A549 (cell line): ENCODE measurements at regions not wholly inside any gene's neighbourhood (a gene's known extent, or its start where the extent isn't known, plus 50 kb on each side); places are given as distances from the start of the nearest gene placed in this dataset.

Source experiments
- ATAC-seq, 2 experiments: fragments of 200-7000 bp in 1 of 2; fragments of >200 bp in 1 of 2; cut with Nextera tagmentation in 1 of 2; cut with Tn5 transposase in 1 of 2; 3 replicates each; pipeline versions ENCODE4 v1.8.0 to v1.9.1; 2018 to 2020; ENCODE audit warnings: mild to moderate bottlenecking in 1 of 2, moderate library complexity in 1 of 2
- CTCF ChIA-PET: fragments of 300-600 bp; sonication (Branson Sonifier 250); formaldehyde crosslinking; extraction: SDS; loops from one replicate; lab custom pipeline; 2021; ENCODE audit warnings: antibody characterized with exemption, inconsistent platforms; lab: Yijun Ruan, JAX
- POLR2A ChIA-PET: fragments of 350-600 bp; formaldehyde crosslinking; extraction: SDS; loops from one replicate; lab custom pipeline; 2021; ENCODE audit warnings: antibody characterized with exemption, inconsistent platforms; lab: Yijun Ruan, JAX
- DNase-seq, 2 experiments: peaks; one replicate each; pipeline versions ENCODE4 v3.0.0 to v3.0.0-alpha.2; 2011 to 2016; ENCODE audit warnings: low read depth in 1 of 2, low spot score in 1 of 2
- FAIRE-seq: peaks from 2 replicates; lab custom pipeline; 2011; peaks lifted over from hg19 to GRCh38; lab: Jason Lieb, UNC
- H3K27ac ChIP-seq, 2 experiments: fragments of >200 bp; sonication (Bioruptor Twin); formaldehyde crosslinking; 3 replicates each; pipeline ENCODE4 v1.5.1; 2016 to 2017
- H3K4me1 ChIP-seq: fragments of >200 bp; sonication (Bioruptor Twin); formaldehyde crosslinking; 3 replicates; pipeline ENCODE4 v1.6.1; 2016
- H3K4me2 ChIP-seq: fragments of >200 bp; sonication (Bioruptor Twin); formaldehyde crosslinking; 3 replicates; pipeline ENCODE4 v1.6.1; 2016
- H3K4me3 ChIP-seq: fragments of >200 bp; sonication (Bioruptor Twin); formaldehyde crosslinking; 3 replicates; pipeline ENCODE4 v1.5.1; 2016
- H3K9me3 ChIP-seq: fragments of >200 bp; sonication (Bioruptor Twin); formaldehyde crosslinking; 3 replicates; pipeline ENCODE4 v1.6.1; 2016
- ATOH8 ChIP-seq: fragments of 250-450 bp; sonication (Bioruptor Pico); IDR thresholded peaks from 2 replicates; pipeline ENCODE4 v1.5.0; 2020; ENCODE audit warnings: low read depth, mild to moderate bottlenecking, moderate library complexity
- BHLHE40 ChIP-seq: IDR thresholded peaks from 2 replicates; pipeline ENCODE4 v1.6.1; 2012; ENCODE audit warnings: low read depth, low read length, inconsistent platforms
- CBX2 ChIP-seq: fragments of 200-600 bp; sonication (generic); IDR thresholded peaks from 2 replicates; pipeline ENCODE4 v1.6.1; 2016; ENCODE audit warnings: low read depth, mild to moderate bottlenecking, borderline replicate concordance
- CEBPB ChIP-seq, 2 experiments: fragments of >200 bp in 1 of 2; sonication (Bioruptor Twin) in 1 of 2; formaldehyde crosslinking in 1 of 2; IDR thresholded peaks; 2 replicates each; pipeline ENCODE4 v1.6.1; 2012 to 2016
- CHD2 ChIP-seq: fragments of 150-350 bp; IDR thresholded peaks from 2 replicates; pipeline ENCODE4 v1.6.1; 2014; ENCODE audit warnings: low read length; ENCODE audit not compliant: partially characterized antibody
- CTCF ChIP-seq: fragments of >200 bp; sonication (Bioruptor Twin); formaldehyde crosslinking; IDR thresholded peaks from 3 replicates; pipeline ENCODE4 v1.5.1; 2016
- E2F6 ChIP-seq: IDR thresholded peaks from 2 replicates; pipeline ENCODE4 v1.6.1; 2012; ENCODE audit warnings: low read depth, borderline replicate concordance
- ELK1 ChIP-seq: fragments of 150-350 bp; IDR thresholded peaks from 2 replicates; pipeline ENCODE4 v1.6.1; 2014; ENCODE audit warnings: low read depth, mild to moderate bottlenecking, low read length
- FOXS1 ChIP-seq: fragments of 250-450 bp; sonication (Bioruptor Pico); IDR thresholded peaks from 2 replicates; pipeline ENCODE4 v1.5.0; 2020; ENCODE audit warnings: mild to moderate bottlenecking, moderate library complexity
- GATA3 ChIP-seq: IDR thresholded peaks from 2 replicates; pipeline ENCODE4 v1.6.1; 2012; ENCODE audit warnings: borderline replicate concordance
- HES2 ChIP-seq: fragments of >200 bp; sonication (Bioruptor Twin); formaldehyde crosslinking; IDR thresholded peaks from 2 replicates; pipeline ENCODE4 v1.6.1; 2016
- HEYL ChIP-seq: fragments of 250-450 bp; sonication (Bioruptor Pico); IDR thresholded peaks from 2 replicates; pipeline ENCODE4 v1.8.0; 2021; ENCODE audit warnings: mild to moderate bottlenecking, moderate library complexity
- HMGXB4 ChIP-seq: fragments of 250-450 bp; sonication (Bioruptor Pico); IDR thresholded peaks from 2 replicates; pipeline ENCODE4 v1.5.0; 2021; ENCODE audit warnings: mild to moderate bottlenecking, moderate library complexity, borderline replicate concordance
- JUNB ChIP-seq: fragments of >200 bp; sonication (Bioruptor Twin); formaldehyde crosslinking; IDR thresholded peaks from 2 replicates; pipeline ENCODE4 v1.6.1; 2016
- KDM5A ChIP-seq: fragments of 200-600 bp; sonication (generic); IDR thresholded peaks from 2 replicates; pipeline ENCODE4 v1.6.1; 2016; ENCODE audit warnings: antibody characterized with exemption, mild to moderate bottlenecking
- MAX ChIP-seq: IDR thresholded peaks from 2 replicates; pipeline ENCODE4 v1.6.1; 2012
- MAZ ChIP-seq: fragments of 150-350 bp; IDR thresholded peaks from 2 replicates; pipeline ENCODE4 v1.6.1; 2014; ENCODE audit warnings: antibody characterized with exemption, low read depth, low read length, borderline replicate concordance
- NPAS2 ChIP-seq: fragments of 250-450 bp; sonication (Bioruptor Pico); IDR thresholded peaks from 2 replicates; pipeline ENCODE4 v1.8.0; 2022; ENCODE audit warnings: mild to moderate bottlenecking, moderate library complexity, borderline replicate concordance
- POLR2A ChIP-seq: IDR thresholded peaks from 2 replicates; pipeline ENCODE4 v1.6.1; 2012; ENCODE audit warnings: mild to moderate bottlenecking, low read length
- POLR2AphosphoS2 ChIP-seq: conservative IDR thresholded peaks from 2 replicates; pipeline ENCODE4 v1.6.1; 2012; ENCODE audit warnings: low read length, improper control_type of control experiment, inconsistent platforms
- RCOR1 ChIP-seq: fragments of 150-350 bp; IDR thresholded peaks from 2 replicates; pipeline ENCODE4 v1.6.1; 2014; ENCODE audit warnings: antibody characterized with exemption, low read length, low read depth
- RNF2 ChIP-seq: fragments of 200-600 bp; sonication (generic); IDR thresholded peaks from 2 replicates; pipeline ENCODE4 v1.6.1; 2016; ENCODE audit warnings: low read depth, mild to moderate bottlenecking, antibody characterized with exemption, moderate library complexity, borderline replicate concordance
- SMC3 ChIP-seq: fragments of >200 bp; sonication (Bioruptor Twin); formaldehyde crosslinking; IDR thresholded peaks from 3 replicates; pipeline ENCODE4 v1.6.1; 2018; ENCODE audit warnings: inconsistent platforms
- SREBF2 ChIP-seq: fragments of 450-650 bp; IDR thresholded peaks from 2 replicates; pipeline ENCODE4 v1.6.1; 2014; ENCODE audit warnings: mild to moderate bottlenecking, moderate library complexity
- ZC3H11A ChIP-seq: fragments of 450-650 bp; IDR thresholded peaks from 2 replicates; pipeline ENCODE4 v1.6.1; 2014; ENCODE audit warnings: antibody characterized with exemption, mild to moderate bottlenecking
- ZNF302 ChIP-seq: fragments of 250-450 bp; sonication (Bioruptor Pico); IDR thresholded peaks from 2 replicates; pipeline ENCODE4 v1.9.0; 2021; ENCODE audit warnings: inconsistent platforms, mild to moderate bottlenecking, moderate library complexity
- ZSCAN20 ChIP-seq: fragments of 250-450 bp; sonication (Bioruptor Pico); IDR thresholded peaks from 2 replicates; pipeline ENCODE4 v1.8.0; 2022; ENCODE audit warnings: mild to moderate bottlenecking, moderate library complexity
- WGBS: methylation state at CpG from one replicate; pipeline ENCODE4 v1.1.6; 2017; ENCODE audit errors: missing lambda C conversion rate; 5-methylcytosine and 5-hydroxymethylcytosine counted together

GRCh38 chr5:38706376-38706775 is 139.4 kb upstream of the OSMR start:
- POLR2A ChIA-PET, result no interaction called here
- TF ChIP-seq CBX2 (no peak), ZSCAN20 (CRISPR knock-in tag) (no peak), NPAS2 (CRISPR knock-in tag) (no peak), RNF2 (no peak), MAX (no peak), FOXS1 (no peak), ELK1 (no peak), ATOH8 (CRISPR knock-in tag) (no peak), RCOR1 (no peak), POLR2AphosphoS2 (no peak), POLR2A (no peak), HMGXB4 (no peak), CTCF (no peak), SREBF2 (no peak), SMC3 (no peak), MAZ (no peak)
- ATAC-seq (no peak), FAIRE-seq (no peak), DNase-seq (no peak)
- H3K4me3 ChIP-seq, result no peak overlapping the region
- H3K4me2 ChIP-seq, result no peak overlapping the region
- H3K27ac ChIP-seq, result no peak overlapping the region
- CTCF ChIA-PET, result interaction anchor here (0.9 to 1.1 kb wide), 2 partner anchors 9 to 40 kb away, joined by 3 read pairs; no protein-coding TSS in a partner anchor
- no peaks in the 10 kb centered on the region for H3K4me1 ChIP-seq
- WGBS, result 54% methylated on average over 3 of the region's 3 CpGs
- H3K9me3 ChIP-seq, result no peaks in the 10 kb centered on the region

GRCh38 chr5:38707352-38708210 is 138.2 kb upstream of the OSMR start:
- CTCF ChIA-PET, result interaction anchor here (1.1 kb wide), 1 partner anchor 39 kb away, joined by 3 read pairs; no protein-coding TSS in a partner anchor
- no peaks in the 10 kb centered on the region for H3K9me3 ChIP-seq
- no peak overlapping the region for H3K4me3 ChIP-seq
- POLR2A ChIA-PET, result no interaction called here
- 79% methylated on average over 10 of the region's 10 CpGs for WGBS
- H3K27ac ChIP-seq, result no peak overlapping the region
- DNase-seq (no peak), ATAC-seq (no peak), FAIRE-seq (no peak)
- TF ChIP-seq BHLHE40 (no peak), CHD2 (no peak), JUNB (no peak), ZNF302 (CRISPR knock-in tag) (no peak), HEYL (CRISPR knock-in tag) (no peak), POLR2A (no peak), CEBPB (IDR thresholded peaks at IDR 0.05) (no peak), E2F6 (no peak), GATA3 (no peak), HES2 (no peak), FOXS1 (no peak), RNF2 (no peak), KDM5A (no peak), ZC3H11A (no peak)
- H3K4me2 ChIP-seq, result no peak overlapping the region
- H3K4me1 ChIP-seq, result no peaks in the 10 kb centered on the region
